Stimulated activated CD4-positive, alpha-beta T cell treated with anti-CD3 and anti-CD28 coated beads, TNF-alpha, amount 100 ng/mL, for 4 hours (primary cell): ENCODE measurements at regions not wholly inside any gene's neighbourhood (a gene's known extent, or its start where the extent isn't known, plus 50 kb on each side); places are given as distances from the start of the nearest gene placed in this dataset.
"Not testable (repeated sequence)": the region's sequence is repeated elsewhere in the genome, so short reads cannot be mapped to it uniquely, and the experiment has no call there.

Experiments used
- DNase-seq, 3 experiments: peaks; one replicate each; pipeline ENCODE4 v3.0.0-alpha.2; 2020; ENCODE audit warnings: low read depth in 3 of 3

- no peak for DNase-seq
Measured at GRCh38 chr1:185406006-185406690, 89.1 kb upstream of the IVNS1ABP start.

GRCh38 chr1:185404907-185405568, 88.0 kb upstream of the IVNS1ABP start:
- no peak for DNase-seq

GRCh38 chr1:185404291-185404690, 87.2 kb upstream of the IVNS1ABP start:
- DNase-seq: no peak

- DNase-seq: no peak
Measured at GRCh38 chr1:185402930-185403329, 85.9 kb upstream of the IVNS1ABP start.

GRCh38 chr1:185401019-185401418, 84.0 kb upstream of the IVNS1ABP start:
- DNase-seq: no peak

- DNase-seq: no peak
Measured at GRCh38 chr1:185400052-185400451, 83.0 kb upstream of the IVNS1ABP start.

- no peak for DNase-seq
Measured at GRCh38 chr1:185398599-185398998, 81.6 kb upstream of the IVNS1ABP start.

GRCh38 chr1:185398022-185398421, 81.0 kb upstream of the IVNS1ABP start:
- DNase-seq: no peak

GRCh38 chr1:185397183-185397582, 80.1 kb upstream of the IVNS1ABP start:
- no peak for DNase-seq

GRCh38 chr1:185396126-185396525, 79.1 kb upstream of the IVNS1ABP start:
- DNase-seq: no peak

GRCh38 chr1:185393815-185394214, 76.8 kb upstream of the IVNS1ABP start:
- DNase-seq: no peak

GRCh38 chr1:185393205-185393604, 76.2 kb upstream of the IVNS1ABP start:
- no peak for DNase-seq

GRCh38 chr1:185388815-185389214, 71.8 kb upstream of the IVNS1ABP start:
- DNase-seq: no peak

GRCh38 chr1:185388346-185388745, 71.3 kb upstream of the IVNS1ABP start:
- DNase-seq: no peak

- DNase-seq: no peak
Measured at GRCh38 chr1:185385991-185386390, 68.9 kb upstream of the IVNS1ABP start.

GRCh38 chr1:185383805-185384204, 66.8 kb upstream of the IVNS1ABP start:
- DNase-seq: not testable (repeated sequence)

GRCh38 chr1:185377831-185378230, 60.8 kb upstream of the IVNS1ABP start:
- DNase-seq: no peak

- DNase-seq: no peak
Measured at GRCh38 chr1:185376840-185377635, 60.0 kb upstream of the IVNS1ABP start.

- DNase-seq: no peak
Measured at GRCh38 chr1:185376288-185376687, 59.2 kb upstream of the IVNS1ABP start.

- no peak for DNase-seq
Measured at GRCh38 chr1:185375583-185375982, 58.5 kb upstream of the IVNS1ABP start.

- DNase-seq: no peak
Measured at GRCh38 chr1:185373813-185374529, 56.9 kb upstream of the IVNS1ABP start.

GRCh38 chr1:185369786-185370185, 52.7 kb upstream of the IVNS1ABP start:
- no peak for DNase-seq
